Tibial nerve (tissue), 4 donors: ENCODE measurements at regions not wholly inside any gene's neighbourhood (a gene's known extent, or its start where the extent isn't known, plus 50 kb on each side); places are given as distances from the start of the nearest gene placed in this dataset.

ENCODE experiments used
- CTCF ChIP-seq, 5 experiments: fragments of 200-600 bp in 3 of 5; fragments of 450-650 bp in 2 of 5; sonication (generic) in 3 of 5; IDR thresholded peaks; one replicate each; pipeline ENCODE4 v1.5.1; 2016 to 2019; ENCODE audit warnings: antibody characterized with exemption in 5 of 5, mild to moderate bottlenecking in 3 of 5, moderate library complexity in 2 of 5
- EP300 ChIP-seq, 2 donors: sonication (generic); formaldehyde crosslinking; IDR thresholded peaks; one replicate each; pipeline ENCODE4 v1.6.1; 2017; ENCODE audit warnings: antibody characterized with exemption in 2 of 2, mild to moderate bottlenecking in 1 of 2
- POLR2A ChIP-seq, 2 donors: fragments of 450-650 bp; IDR thresholded peaks; one replicate each; pipeline ENCODE4 v1.6.1; 2017; ENCODE audit warnings: antibody characterized with exemption in 2 of 2, mild to moderate bottlenecking in 2 of 2, moderate library complexity in 2 of 2

DNA sequence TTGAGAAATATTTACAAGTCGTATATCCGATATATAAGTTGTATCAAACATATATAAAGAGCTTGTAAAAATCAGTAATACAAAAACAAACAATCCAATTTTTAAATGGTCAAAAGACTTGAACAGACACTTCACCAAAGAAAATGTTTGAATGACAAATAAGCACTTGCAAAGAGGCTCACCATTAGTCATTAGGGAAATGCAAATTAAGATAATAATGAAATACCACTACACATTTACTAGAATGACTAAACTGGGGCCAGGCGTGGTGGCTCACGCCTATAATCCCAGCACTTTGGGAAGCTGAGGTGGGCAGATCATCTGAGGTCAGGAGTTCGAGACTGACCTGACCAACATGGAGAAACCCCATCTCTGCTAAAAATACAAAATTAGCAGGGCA lies 134.6 kb upstream of the HAND1 start:
- TF ChIP-seq POLR2A (IDR thresholded peaks at IDR 0.05) = no peak
- TF ChIP-seq CTCF (IDR thresholded peaks at IDR 0.05) = no peak
- no peak for TF ChIP-seq EP300 (IDR thresholded peaks at IDR 0.05)
